ENCODE measurements at regions not wholly inside any gene's neighbourhood (a gene's known extent, or its start where the extent isn't known, plus 50 kb on each side); places are given as distances from the start of the nearest gene placed in this dataset.

DNA sequence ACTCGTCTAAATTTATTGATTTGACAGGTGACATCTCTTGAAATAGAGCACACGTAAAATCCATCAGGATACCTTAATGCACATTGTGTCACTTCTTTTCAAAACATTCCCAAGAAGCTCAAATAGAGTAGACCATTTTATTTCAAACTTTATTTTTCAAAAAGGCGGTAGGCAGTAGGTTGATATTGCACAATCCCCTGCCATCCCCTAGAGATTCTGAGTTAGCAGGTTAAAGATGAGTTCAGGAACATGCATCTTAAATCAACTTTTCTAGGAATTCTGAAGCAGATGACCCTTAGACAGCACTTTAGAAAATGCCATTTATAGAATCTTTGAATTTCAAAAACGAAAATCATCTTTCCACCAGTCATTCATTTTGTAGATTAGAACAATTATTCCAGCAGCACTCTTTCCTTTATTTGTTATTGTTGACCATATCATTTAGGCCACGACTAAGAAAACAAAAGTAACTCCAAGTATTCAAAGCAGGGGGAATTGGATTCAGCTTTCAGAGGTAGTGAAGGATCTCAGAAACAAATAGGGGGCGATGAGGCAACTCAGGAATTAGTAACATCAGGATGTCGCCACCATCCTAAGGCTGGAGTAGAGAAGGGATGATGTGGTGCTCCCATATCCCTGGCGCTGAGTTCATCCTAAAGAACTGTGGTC is 198.2 kb upstream of the MCTP2 start:
- H3K4me1 Mint-ChIP-seq (ENCODE audit: low read depth) = no peaks in the 10 kb centered on the region
- H3K4me3 Mint-ChIP-seq = no peak overlapping the region
- no peak for DNase-seq
- peaks cover 16% of the 10 kb centered on the region for H3K27me3 Mint-ChIP-seq (ENCODE audit: low read depth)
- H3K27ac Mint-ChIP-seq = no peak overlapping the region
- no peak for ATAC-seq (replicated peaks in 1 of 2)
- H3K36me3 Mint-ChIP-seq (ENCODE audit: insufficient read depth in 2 of 2) = no peaks in the 10 kb centered on the region
- H3K9me3 Mint-ChIP-seq = peaks cover 0 to under 1% of the 10 kb centered on the region in 2 donors

GRCh38 chr15:94032571-94032970 is 198.8 kb upstream of the MCTP2 start:
- Mint-ChIP-seq H3K9me3 (no peaks in the 10 kb centered on the region), H3K4me3 (no peak overlapping the region), H3K27ac (no peak overlapping the region), H3K27me3 (ENCODE audit: low read depth) (peaks cover 16% of the 10 kb centered on the region), H3K4me1 (ENCODE audit: low read depth) (no peaks in the 10 kb centered on the region), H3K36me3 (ENCODE audit: insufficient read depth in 2 of 2) (no peaks in the 10 kb centered on the region)
- ATAC-seq (replicated peaks in 1 of 2) (no peak), DNase-seq (no peak)

- H3K4me1 Mint-ChIP-seq (ENCODE audit: low read depth) = no peaks in the 10 kb centered on the region
- H3K9me3 Mint-ChIP-seq = no peaks in the 10 kb centered on the region
- ATAC-seq (replicated peaks in 1 of 2) (no peak), DNase-seq (no peak)
- peaks cover 10% of the 10 kb centered on the region for H3K27me3 Mint-ChIP-seq (ENCODE audit: low read depth)
- H3K36me3 Mint-ChIP-seq (ENCODE audit: insufficient read depth in 2 of 2) = no peaks in the 10 kb centered on the region
- no peak overlapping the region for H3K4me3 Mint-ChIP-seq
- H3K27ac Mint-ChIP-seq = no peak overlapping the region
These were observed 200.3 kb upstream of the MCTP2 start for GRCh38 chr15:94031072-94031471.

DNA sequence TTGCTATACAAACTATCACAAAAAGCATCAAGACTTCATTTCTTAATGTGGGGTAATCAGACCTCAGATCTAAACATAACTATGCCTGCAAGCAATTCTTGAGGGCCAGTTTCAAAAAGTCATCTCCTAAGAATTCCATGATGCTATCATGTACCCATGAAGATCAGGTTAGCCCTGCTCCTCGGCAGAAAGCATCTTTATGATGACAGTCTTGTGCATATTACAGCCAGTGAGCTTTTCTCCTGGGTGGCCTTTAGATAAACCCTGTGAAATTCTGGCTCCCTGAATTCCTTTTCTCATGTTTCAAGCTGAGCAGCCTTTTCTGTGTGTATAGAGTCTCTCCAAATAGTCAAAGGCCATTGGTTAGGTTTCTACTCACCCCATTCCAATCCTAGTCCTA is 201.9 kb upstream of the MCTP2 start:
- Mint-ChIP-seq H3K36me3 (ENCODE audit: insufficient read depth in 2 of 2) (no peaks in the 10 kb centered on the region), H3K4me3 (no peak overlapping the region), H3K4me1 (ENCODE audit: low read depth) (no peaks in the 10 kb centered on the region), H3K27ac (no peak overlapping the region), H3K27me3 (ENCODE audit: low read depth) (peaks cover 6% of the 10 kb centered on the region), H3K9me3 (no peaks in the 10 kb centered on the region)
- no peak for ATAC-seq (replicated peaks in 1 of 2)
- DNase-seq = no peak

- ATAC-seq (replicated peaks in 1 of 2) (no peak), DNase-seq (no peak)
- Mint-ChIP-seq H3K4me3 (no peak overlapping the region), H3K9me3 (no peaks in the 10 kb centered on the region), H3K4me1 (ENCODE audit: low read depth) (no peaks in the 10 kb centered on the region), H3K36me3 (ENCODE audit: insufficient read depth in 2 of 2) (no peaks in the 10 kb centered on the region), H3K27ac (no peak overlapping the region), H3K27me3 (ENCODE audit: low read depth) (peaks cover 6% of the 10 kb centered on the region)
These were observed 202.6 kb upstream of the MCTP2 start for GRCh38 chr15:94028809-94029208.

DNA sequence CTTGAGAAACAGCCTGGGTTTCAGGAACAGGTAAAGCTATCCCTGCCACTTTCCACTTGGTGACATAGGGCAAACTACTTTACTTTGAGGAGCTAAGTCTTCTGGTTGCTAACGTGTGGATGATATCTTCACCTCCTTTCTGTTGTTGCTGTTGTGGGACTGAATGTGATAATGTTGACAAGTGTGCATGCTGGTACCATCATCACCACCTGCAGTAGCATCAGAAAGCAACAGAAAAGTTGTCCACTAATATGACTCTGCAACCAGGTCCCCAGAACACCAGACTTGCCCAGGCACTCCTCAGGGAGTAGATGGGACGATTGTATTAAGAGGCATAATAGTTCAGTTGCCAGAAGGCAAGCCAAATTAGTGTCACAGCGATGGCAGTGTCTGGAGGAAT is 203.2 kb upstream of the MCTP2 start:
- Mint-ChIP-seq H3K27me3 (ENCODE audit: low read depth) (peaks cover 6% of the 10 kb centered on the region), H3K9me3 (no peaks in the 10 kb centered on the region), H3K27ac (no peak overlapping the region), H3K4me1 (ENCODE audit: low read depth) (no peaks in the 10 kb centered on the region), H3K4me3 (no peak overlapping the region), H3K36me3 (ENCODE audit: insufficient read depth in 2 of 2) (no peaks in the 10 kb centered on the region)
- ATAC-seq (replicated peaks in 1 of 2) = no peak
- no peak for DNase-seq

GRCh38 chr15:94027581-94027980 is 203.8 kb upstream of the MCTP2 start:
- Mint-ChIP-seq H3K4me1 (ENCODE audit: low read depth) (no peaks in the 10 kb centered on the region), H3K9me3 (no peaks in the 10 kb centered on the region), H3K4me3 (no peak overlapping the region), H3K27me3 (ENCODE audit: low read depth) (peaks cover 6% of the 10 kb centered on the region), H3K36me3 (ENCODE audit: insufficient read depth in 2 of 2) (no peaks in the 10 kb centered on the region), H3K27ac (no peak overlapping the region)
- DNase-seq (no peak), ATAC-seq (replicated peaks in 1 of 2) (no peak)

- no peaks in the 10 kb centered on the region for H3K9me3 Mint-ChIP-seq
- peaks cover 9% of the 10 kb centered on the region for H3K27me3 Mint-ChIP-seq (ENCODE audit: low read depth)
- H3K4me1 Mint-ChIP-seq (ENCODE audit: low read depth) = no peaks in the 10 kb centered on the region
- ATAC-seq (replicated peaks in 1 of 2) (no peak), DNase-seq (no peak)
- H3K36me3 Mint-ChIP-seq (ENCODE audit: insufficient read depth in 2 of 2) = no peaks in the 10 kb centered on the region
- H3K27ac Mint-ChIP-seq = no peak overlapping the region
- no peak overlapping the region for H3K4me3 Mint-ChIP-seq
These were observed 204.7 kb upstream of the MCTP2 start for GRCh38 chr15:94026458-94027304.

GRCh38 chr15:94023531-94023930 is 207.8 kb upstream of the MCTP2 start:
- H3K36me3 Mint-ChIP-seq (ENCODE audit: insufficient read depth in 2 of 2) = no peaks in the 10 kb centered on the region
- ATAC-seq (replicated peaks in 1 of 2) (no peak), DNase-seq (no peak)
- H3K4me1 Mint-ChIP-seq (ENCODE audit: low read depth) = no peaks in the 10 kb centered on the region
- H3K9me3 Mint-ChIP-seq = no peaks in the 10 kb centered on the region
- H3K27me3 Mint-ChIP-seq (ENCODE audit: low read depth) = peaks cover 6% of the 10 kb centered on the region
- H3K27ac Mint-ChIP-seq = no peak overlapping the region
- H3K4me3 Mint-ChIP-seq = no peak overlapping the region

- Mint-ChIP-seq H3K9me3 (no peaks in the 10 kb centered on the region), H3K36me3 (ENCODE audit: insufficient read depth in 2 of 2) (no peaks in the 10 kb centered on the region), H3K4me3 (no peak overlapping the region), H3K4me1 (ENCODE audit: low read depth) (no peaks in the 10 kb centered on the region), H3K27me3 (ENCODE audit: low read depth) (peaks cover 6% of the 10 kb centered on the region), H3K27ac (no peak overlapping the region)
- DNase-seq = no peak
- ATAC-seq (replicated peaks in 1 of 2) = no peak
These were observed 209.6 kb upstream of the MCTP2 start for GRCh38 chr15:94021621-94022320.

DNA sequence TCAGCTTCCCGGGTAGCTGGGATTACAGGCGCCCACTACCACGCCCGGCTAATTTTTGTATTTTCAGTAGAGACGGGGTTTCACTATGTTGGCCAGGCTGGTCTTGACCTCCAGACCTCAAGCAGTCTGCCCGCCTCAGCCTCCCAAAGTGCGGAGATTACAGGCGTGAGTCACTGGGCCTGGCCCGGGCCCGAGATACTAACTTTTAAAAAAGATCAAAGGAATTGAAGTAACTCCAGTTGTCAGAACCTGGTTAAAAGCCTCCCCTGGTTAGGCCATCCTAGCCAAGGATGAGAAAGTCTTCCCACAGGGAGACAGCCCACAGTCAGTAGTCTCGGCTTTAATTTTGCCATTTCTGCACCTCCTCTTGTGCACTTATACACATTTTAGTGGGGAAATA is 212.3 kb upstream of the MCTP2 start:
- ATAC-seq (replicated peaks in 1 of 2) (no peak), DNase-seq (no peak)
- peaks cover 0 to 2% of the 10 kb centered on the region in 2 donors for H3K9me3 Mint-ChIP-seq
- no peaks in the 10 kb centered on the region for H3K4me1 Mint-ChIP-seq (ENCODE audit: low read depth)
- H3K4me3 Mint-ChIP-seq = no peak overlapping the region
- H3K27me3 Mint-ChIP-seq (ENCODE audit: low read depth) = peaks cover 6% of the 10 kb centered on the region
- peaks cover 0 to 2% of the 10 kb centered on the region in 2 donors for H3K36me3 Mint-ChIP-seq (ENCODE audit: insufficient read depth in 2 of 2)
- no peak overlapping the region for H3K27ac Mint-ChIP-seq

GRCh38 chr15:94015324-94015723 is 216.0 kb upstream of the MCTP2 start:
- H3K9me3 Mint-ChIP-seq = peaks cover 0 to 2% of the 10 kb centered on the region in 2 donors
- H3K4me1 Mint-ChIP-seq (ENCODE audit: low read depth) = peaks cover 6% of the 10 kb centered on the region

More at GRCh38 chr15:94015324-94015723, 216.0 kb upstream of the MCTP2 start:
- DNase-seq = no peak
- Mint-ChIP-seq H3K36me3 (ENCODE audit: insufficient read depth in 2 of 2) (peaks cover 0 to 2% of the 10 kb centered on the region in 2 donors), H3K27me3 (ENCODE audit: low read depth) (no peaks in the 10 kb centered on the region), H3K27ac (no peak overlapping the region), H3K4me3 (no peak overlapping the region)
- ATAC-seq (replicated peaks in 1 of 2) = no peak
